ENCODE measurements at regions not wholly inside any gene's neighbourhood (a gene's known extent, or its start where the extent isn't known, plus 50 kb on each side); places are given as distances from the start of the nearest gene placed in this dataset.

- BruUV-seq (replicated peaks): no TSS peak
- no peaks in the 10 kb centered on the region for H3K36me3 ChIP-seq (ENCODE audit: control insufficient read depth, insufficient read depth, low read length)
- no peak overlapping the region for H3K4me2 ChIP-seq (ENCODE audit: insufficient read depth, low read length)
- in situ Hi-C loops (cut with MboI): no loop called here
- WGBS (ENCODE audit: insufficient coverage, low coverage, missing lambda C conversion rate): 0% methylated on average over 2 of the region's 2 CpGs
- no peak overlapping the region for H3K4me3 ChIP-seq
- no peaks in the 10 kb centered on the region for H3K4me1 ChIP-seq (replicated peaks in 1 of 2; ENCODE audit: control insufficient read depth in 2 of 2, insufficient read depth in 2 of 2, low read length in 2 of 2)
- DNase-seq (ENCODE audit: extremely low read depth in 1 of 4, low spot score in 3 of 4) (no peak), ATAC-seq (no peak), FAIRE-seq (no peak)
- no peaks in the 10 kb centered on the region for H3K9me1 ChIP-seq (ENCODE audit: control insufficient read depth, insufficient read depth, low read length)
- H4K20me1 ChIP-seq (replicated peaks; ENCODE audit: control insufficient read depth, insufficient read depth, low read length): no peaks in the 10 kb centered on the region
- ChIA-PET CTCF (ENCODE audit: low intra/inter-chr PET ratio) (no interaction called here), POLR2A (no interaction called here)
- H3K27ac ChIP-seq (ENCODE audit: extremely low read depth, low read depth, low read length): no peak overlapping the region
- intact Hi-C loops (cut with micrococcal nuclease): no loop called here
- H3K27me3 ChIP-seq (ENCODE audit: control insufficient read depth in 2 of 2, insufficient read depth in 2 of 2, low read length in 2 of 2): no peaks in the 10 kb centered on the region
- no peak overlapping the region for H3K9ac ChIP-seq (ENCODE audit: insufficient read depth in 1 of 2, low read depth in 2 of 2, low read length in 2 of 2)
- H3K9me3 ChIP-seq (replicated peaks; ENCODE audit: control insufficient read depth, insufficient read depth, low read depth, low read length): no peaks in the 10 kb centered on the region
- H2AFZ ChIP-seq (ENCODE audit: low read depth, low read length): no peak overlapping the region
- no peaks in the 10 kb centered on the region for H3K79me2 ChIP-seq (ENCODE audit: control insufficient read depth, insufficient read depth, low read length)
- TF ChIP-seq RBM25 (IDR thresholded peaks at IDR 0.05; ENCODE audit: low read depth, low read length, severe bottlenecking) (peak; percentile 85), NCOR1 (IDR thresholded peaks at IDR 0.05) (no peak), ZNF146 (CRISPR knock-in tag; IDR thresholded peaks at IDR 0.05; ENCODE audit: unreplicated experiment) (peak; percentile 96)
Observed at GRCh38 chr12:115646210-115646609, 631.3 kb downstream of the MED13L start.

GRCh38 chr12:115640929-115641328 lies 636.6 kb downstream of the MED13L start:
- ChIA-PET CTCF (ENCODE audit: low intra/inter-chr PET ratio) (no interaction called here), POLR2A (no interaction called here)
- 0% methylated on average over 2 of the region's 2 CpGs for WGBS (ENCODE audit: insufficient coverage, low coverage, missing lambda C conversion rate)
- no peaks in the 10 kb centered on the region for H3K4me1 ChIP-seq (replicated peaks in 1 of 2; ENCODE audit: control insufficient read depth in 2 of 2, insufficient read depth in 2 of 2, low read length in 2 of 2)
- no peak overlapping the region for H3K9ac ChIP-seq (ENCODE audit: insufficient read depth in 1 of 2, low read depth in 2 of 2, low read length in 2 of 2)
- H2AFZ ChIP-seq (ENCODE audit: low read depth, low read length): no peak overlapping the region
- no peak overlapping the region for H3K27ac ChIP-seq (ENCODE audit: extremely low read depth, low read depth, low read length)
- BruUV-seq (replicated peaks): no TSS peak
- FAIRE-seq (no peak), DNase-seq (ENCODE audit: extremely low read depth in 1 of 4, low spot score in 3 of 4) (no peak), ATAC-seq (no peak)
- H3K4me3 ChIP-seq: no peak overlapping the region
- H3K9me3 ChIP-seq (replicated peaks; ENCODE audit: control insufficient read depth, insufficient read depth, low read depth, low read length): no peaks in the 10 kb centered on the region
- no peak for TF ChIP-seq ELF4 (CRISPR knock-in tag; IDR thresholded peaks at IDR 0.05)
- TF ChIP-seq, protein P1, sequence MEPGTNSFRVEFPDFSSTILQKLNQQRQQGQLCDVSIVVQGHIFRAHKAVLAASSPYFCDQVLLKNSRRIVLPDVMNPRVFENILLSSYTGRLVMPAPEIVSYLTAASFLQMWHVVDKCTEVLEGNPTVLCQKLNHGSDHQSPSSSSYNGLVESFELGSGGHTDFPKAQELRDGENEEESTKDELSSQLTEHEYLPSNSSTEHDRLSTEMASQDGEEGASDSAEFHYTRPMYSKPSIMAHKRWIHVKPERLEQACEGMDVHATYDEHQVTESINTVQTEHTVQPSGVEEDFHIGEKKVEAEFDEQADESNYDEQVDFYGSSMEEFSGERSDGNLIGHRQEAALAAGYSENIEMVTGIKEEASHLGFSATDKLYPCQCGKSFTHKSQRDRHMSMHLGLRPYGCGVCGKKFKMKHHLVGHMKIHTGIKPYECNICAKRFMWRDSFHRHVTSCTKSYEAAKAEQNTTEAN (CRISPR knock-in tag; IDR thresholded peaks at IDR 0.05): no peak
- no peak for TF ChIP-seq ZNF75A (CRISPR knock-in tag; IDR thresholded peaks at IDR 0.05)
- intact Hi-C loops (cut with micrococcal nuclease) (no loop called here), in situ Hi-C loops (cut with MboI) (no loop called here)
- H3K27me3 ChIP-seq (ENCODE audit: control insufficient read depth in 2 of 2, insufficient read depth in 2 of 2, low read length in 2 of 2): no peaks in the 10 kb centered on the region; a peak in 1 of 5 replicates
- H4K20me1 ChIP-seq (replicated peaks; ENCODE audit: control insufficient read depth, insufficient read depth, low read length): no peaks in the 10 kb centered on the region
- H3K79me2 ChIP-seq (ENCODE audit: control insufficient read depth, insufficient read depth, low read length): no peaks in the 10 kb centered on the region
- no peaks in the 10 kb centered on the region for H3K9me1 ChIP-seq (ENCODE audit: control insufficient read depth, insufficient read depth, low read length)
- H3K36me3 ChIP-seq (ENCODE audit: control insufficient read depth, insufficient read depth, low read length): no peaks in the 10 kb centered on the region
- no peak overlapping the region for H3K4me2 ChIP-seq (ENCODE audit: insufficient read depth, low read length)

Data from K562 (cell line).